IgD-negative memory B cell (primary cell): ENCODE measurements at regions not wholly inside any gene's neighbourhood (a gene's known extent, or its start where the extent isn't known, plus 50 kb on each side); places are given as distances from the start of the nearest gene placed in this dataset.

Experiments used
- H3K27ac Mint-ChIP-seq, 3 donors: one replicate each; pipeline ENCODE4 v1.8.0; 2020 to 2022; ENCODE audit warnings: mild to moderate bottlenecking in 3 of 3, mixed read lengths in 3 of 3, moderate library complexity in 1 of 3
- H3K27me3 Mint-ChIP-seq: one replicate; pipeline ENCODE4 v1.8.0; 2021; ENCODE audit warnings: mixed read lengths
- H3K36me3 Mint-ChIP-seq: one replicate; pipeline ENCODE4 v1.8.0; 2020; ENCODE audit warnings: mild to moderate bottlenecking, mixed read lengths
- H3K4me1 Mint-ChIP-seq, 3 donors: one replicate each; pipeline ENCODE4 v1.8.0; 2020 to 2022; ENCODE audit warnings: mixed read lengths in 3 of 3, mild to moderate bottlenecking in 1 of 3
- H3K4me3 Mint-ChIP-seq, 4 donors: one replicate each; pipeline ENCODE4 v1.8.0; 2020 to 2022; ENCODE audit warnings: mild to moderate bottlenecking in 4 of 4, mixed read lengths in 4 of 4, moderate library complexity in 3 of 4
- H3K9me3 Mint-ChIP-seq, 3 donors: one replicate each; pipeline ENCODE4 v1.8.0; 2020 to 2021; ENCODE audit warnings: mixed read lengths in 3 of 3, mild to moderate bottlenecking in 1 of 3

GRCh38 chr13:102993348-102993747, 72.9 kb downstream of the SLC10A2 start:
- Mint-ChIP-seq H3K4me1 (no peaks in the 10 kb centered on the region), H3K36me3 (no peaks in the 10 kb centered on the region), H3K4me3 (no peak overlapping the region), H3K27ac (no peak overlapping the region), H3K9me3 (peaks cover 5 to 13% (median 9%) of the 10 kb centered on the region in 3 donors), H3K27me3 (no peaks in the 10 kb centered on the region)

- Mint-ChIP-seq H3K4me1 (no peaks in the 10 kb centered on the region), H3K27me3 (no peaks in the 10 kb centered on the region), H3K27ac (no peak overlapping the region), H3K4me3 (no peak overlapping the region), H3K36me3 (peaks cover 3% of the 10 kb centered on the region), H3K9me3 (peaks cover 9 to 27% (median 11%) of the 10 kb centered on the region in 3 donors)
These were observed 82.0 kb downstream of the SLC10A2 start for GRCh38 chr13:102984210-102984609.

GRCh38 chr13:102983496-102983895, 82.7 kb downstream of the SLC10A2 start:
- H3K27ac Mint-ChIP-seq: no peak overlapping the region
- H3K36me3 Mint-ChIP-seq: peaks cover 3% of the 10 kb centered on the region
- H3K9me3 Mint-ChIP-seq: peaks cover 6 to 23% (median 7%) of the 10 kb centered on the region in 3 donors
- no peaks in the 10 kb centered on the region for H3K4me1 Mint-ChIP-seq
- no peaks in the 10 kb centered on the region for H3K27me3 Mint-ChIP-seq
- no peak overlapping the region for H3K4me3 Mint-ChIP-seq

DNA sequence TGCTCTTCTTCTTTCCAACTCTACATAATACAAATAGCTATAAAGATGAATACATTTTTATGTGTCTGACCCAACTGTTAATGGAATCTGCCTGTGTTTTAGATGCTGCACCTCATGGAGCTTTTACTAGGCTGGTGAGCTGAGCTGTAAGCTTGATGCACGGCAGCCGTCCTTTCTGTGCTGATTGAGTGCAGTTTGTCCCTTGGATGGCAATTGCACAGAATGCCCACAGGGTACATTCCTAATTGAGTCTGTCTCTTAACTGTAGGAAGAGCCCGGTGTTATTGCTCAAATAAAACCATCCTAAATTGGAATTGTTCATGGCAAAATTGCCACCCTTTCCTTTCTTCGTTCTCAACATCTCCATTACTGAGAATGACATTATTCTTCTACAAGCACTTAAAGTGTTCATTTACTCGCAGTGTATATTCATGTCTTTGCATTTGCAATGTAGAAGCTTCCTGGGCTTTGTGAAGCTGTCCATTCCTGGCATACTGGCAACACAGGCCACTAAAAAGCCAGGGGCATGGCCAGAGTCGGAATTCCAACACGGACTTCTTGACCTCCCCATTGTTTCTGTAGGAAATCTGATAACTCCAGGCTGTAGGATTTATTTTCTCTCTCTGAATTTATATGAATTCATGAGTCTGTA, 85.8 kb downstream of the SLC10A2 start:
- H3K27me3 Mint-ChIP-seq: no peaks in the 10 kb centered on the region
- peaks cover 0 to 3% (median 0%) of the 10 kb centered on the region in 3 donors for H3K9me3 Mint-ChIP-seq
- H3K4me1 Mint-ChIP-seq: no peaks in the 10 kb centered on the region
- no peaks in the 10 kb centered on the region for H3K36me3 Mint-ChIP-seq
- no peak overlapping the region for H3K27ac Mint-ChIP-seq
- no peak overlapping the region for H3K4me3 Mint-ChIP-seq

GRCh38 chr13:102978168-102978567, 88.0 kb downstream of the SLC10A2 start:
- no peaks in the 10 kb centered on the region for H3K27me3 Mint-ChIP-seq
- H3K9me3 Mint-ChIP-seq: peaks cover 0 to 3% (median 0%) of the 10 kb centered on the region in 3 donors

GRCh38 chr13:102977471-102977870, 88.7 kb downstream of the SLC10A2 start:
- Mint-ChIP-seq H3K4me3 (no peak overlapping the region), H3K36me3 (no peaks in the 10 kb centered on the region), H3K9me3 (no peaks in the 10 kb centered on the region), H3K4me1 (peaks cover 0 to 1% (median 0%) of the 10 kb centered on the region in 3 donors), H3K27ac (no peak overlapping the region), H3K27me3 (no peaks in the 10 kb centered on the region)

More at GRCh38 chr13:102978168-102978567, 88.0 kb downstream of the SLC10A2 start:
- no peak overlapping the region for H3K27ac Mint-ChIP-seq
- H3K4me1 Mint-ChIP-seq: peaks cover 0 to 1% (median 0%) of the 10 kb centered on the region in 3 donors
- H3K36me3 Mint-ChIP-seq: no peaks in the 10 kb centered on the region
- no peak overlapping the region for H3K4me3 Mint-ChIP-seq

DNA sequence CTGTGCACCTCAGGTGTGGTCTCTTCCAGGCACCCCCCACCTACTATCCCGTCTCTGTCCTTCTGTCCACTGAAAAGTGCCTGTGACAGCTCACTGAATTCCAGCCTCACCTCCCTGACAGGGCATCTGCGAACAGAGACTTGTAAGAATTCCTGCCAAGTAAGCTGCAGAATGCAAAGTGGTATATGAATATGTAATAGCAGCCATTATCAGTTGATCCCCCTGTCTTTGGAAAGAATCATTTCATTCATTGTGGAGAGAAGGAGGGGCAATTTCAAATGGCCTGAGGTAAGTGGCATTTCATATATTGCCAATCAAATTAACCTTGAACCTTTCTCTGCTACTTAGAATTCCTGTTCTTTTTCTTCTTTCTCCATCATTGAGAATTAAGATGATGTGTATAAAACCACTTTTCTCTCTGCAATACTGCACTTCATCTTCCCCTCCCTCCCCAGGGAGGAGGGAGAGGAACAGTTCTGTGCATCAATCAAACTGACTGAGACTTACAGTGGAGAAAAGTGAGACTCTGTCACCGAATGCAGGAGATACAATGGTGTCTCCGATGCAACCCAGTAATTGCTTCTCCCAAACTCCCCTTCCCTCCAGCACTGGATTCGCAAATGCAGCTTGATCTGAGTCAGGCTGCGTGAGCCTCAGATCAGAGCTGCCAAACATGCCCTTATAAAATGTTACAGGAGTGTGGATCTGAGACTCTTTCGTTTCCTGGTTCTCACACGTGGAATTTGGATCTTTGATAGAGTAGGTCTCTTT, 91.7 kb downstream of the SLC10A2 start:
- no peaks in the 10 kb centered on the region for H3K36me3 Mint-ChIP-seq
- H3K27me3 Mint-ChIP-seq: no peaks in the 10 kb centered on the region
- H3K27ac Mint-ChIP-seq: no peak overlapping the region
- no peak overlapping the region for H3K4me3 Mint-ChIP-seq
- H3K9me3 Mint-ChIP-seq: peaks cover 0 to 2% (median 1%) of the 10 kb centered on the region in 3 donors
- H3K4me1 Mint-ChIP-seq: peaks cover 1 to 8% (median 6%) of the 10 kb centered on the region in 3 donors

DNA sequence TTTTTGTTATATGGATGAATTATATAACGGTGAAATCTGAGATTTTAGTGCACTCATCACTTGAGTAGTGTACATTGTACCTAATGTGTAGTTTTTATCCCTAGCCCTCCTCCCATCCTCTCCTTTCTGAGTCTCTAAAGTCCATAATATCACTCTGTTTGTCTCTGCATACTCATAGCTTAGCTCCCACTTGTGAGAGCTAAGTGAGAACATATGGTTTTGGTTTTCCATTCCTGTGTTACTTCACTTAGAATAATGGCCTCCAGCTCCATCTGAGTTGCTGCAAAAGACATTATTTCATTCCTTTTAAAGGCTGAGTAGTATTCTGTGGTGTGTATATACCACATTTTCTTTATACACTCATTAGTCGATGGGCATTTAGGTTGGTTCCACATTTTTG, 94.0 kb downstream of the SLC10A2 start:
- peak overlapping the region in 1 of 4 donors; percentile 4 for H3K4me3 Mint-ChIP-seq
- H3K4me1 Mint-ChIP-seq: peaks cover 3 to 14% (median 14%) of the 10 kb centered on the region in 3 donors

GRCh38 chr13:102970542-102970941, 95.7 kb downstream of the SLC10A2 start:
- no peak overlapping the region for H3K27ac Mint-ChIP-seq

More for the DNA sequence above, 94.0 kb downstream of the SLC10A2 start:
- H3K27me3 Mint-ChIP-seq: no peaks in the 10 kb centered on the region
- H3K9me3 Mint-ChIP-seq: peaks cover 0 to 2% (median 1%) of the 10 kb centered on the region in 3 donors
- no peaks in the 10 kb centered on the region for H3K36me3 Mint-ChIP-seq
- no peak overlapping the region for H3K27ac Mint-ChIP-seq

GRCh38 chr13:102968572-102969228, 97.5 kb downstream of the SLC10A2 start:
- Mint-ChIP-seq H3K27ac (no peak overlapping the region), H3K4me1 (peaks cover 3 to 14% (median 14%) of the 10 kb centered on the region in 3 donors)

More at GRCh38 chr13:102970542-102970941, 95.7 kb downstream of the SLC10A2 start:
- Mint-ChIP-seq H3K36me3 (no peaks in the 10 kb centered on the region), H3K4me1 (peaks cover 3 to 14% (median 14%) of the 10 kb centered on the region in 3 donors), H3K9me3 (peaks cover 0 to 2% (median 1%) of the 10 kb centered on the region in 3 donors), H3K27me3 (no peaks in the 10 kb centered on the region), H3K4me3 (no peak overlapping the region)

GRCh38 chr13:102965802-102966201, 100.4 kb downstream of the SLC10A2 start:
- peaks cover 3 to 14% (median 14%) of the 10 kb centered on the region in 3 donors for H3K4me1 Mint-ChIP-seq
- H3K27ac Mint-ChIP-seq: no peak overlapping the region
- H3K9me3 Mint-ChIP-seq: peaks cover 0 to 1% (median 0%) of the 10 kb centered on the region in 3 donors
- H3K27me3 Mint-ChIP-seq: no peaks in the 10 kb centered on the region
- H3K4me3 Mint-ChIP-seq: no peak overlapping the region
- no peaks in the 10 kb centered on the region for H3K36me3 Mint-ChIP-seq

More at GRCh38 chr13:102968572-102969228, 97.5 kb downstream of the SLC10A2 start:
- Mint-ChIP-seq H3K4me3 (peak overlapping the region in 1 of 4 donors; percentile 0), H3K36me3 (no peaks in the 10 kb centered on the region), H3K9me3 (peaks cover 0 to 2% (median 1%) of the 10 kb centered on the region in 3 donors), H3K27me3 (no peaks in the 10 kb centered on the region)

GRCh38 chr13:102962430-102962829, 103.8 kb downstream of the SLC10A2 start:
- Mint-ChIP-seq H3K36me3 (no peaks in the 10 kb centered on the region), H3K27me3 (no peaks in the 10 kb centered on the region), H3K9me3 (no peaks in the 10 kb centered on the region), H3K27ac (no peak overlapping the region), H3K4me3 (no peak overlapping the region), H3K4me1 (peaks cover 0 to 2% (median 0%) of the 10 kb centered on the region in 3 donors)

GRCh38 chr13:102960959-102961358, 105.3 kb downstream of the SLC10A2 start:
- no peak overlapping the region for H3K4me3 Mint-ChIP-seq
- no peaks in the 10 kb centered on the region for H3K27me3 Mint-ChIP-seq
- peaks cover 0 to 2% (median 0%) of the 10 kb centered on the region in 3 donors for H3K4me1 Mint-ChIP-seq
- H3K9me3 Mint-ChIP-seq: no peaks in the 10 kb centered on the region
- H3K27ac Mint-ChIP-seq: no peak overlapping the region
- H3K36me3 Mint-ChIP-seq: no peaks in the 10 kb centered on the region

DNA sequence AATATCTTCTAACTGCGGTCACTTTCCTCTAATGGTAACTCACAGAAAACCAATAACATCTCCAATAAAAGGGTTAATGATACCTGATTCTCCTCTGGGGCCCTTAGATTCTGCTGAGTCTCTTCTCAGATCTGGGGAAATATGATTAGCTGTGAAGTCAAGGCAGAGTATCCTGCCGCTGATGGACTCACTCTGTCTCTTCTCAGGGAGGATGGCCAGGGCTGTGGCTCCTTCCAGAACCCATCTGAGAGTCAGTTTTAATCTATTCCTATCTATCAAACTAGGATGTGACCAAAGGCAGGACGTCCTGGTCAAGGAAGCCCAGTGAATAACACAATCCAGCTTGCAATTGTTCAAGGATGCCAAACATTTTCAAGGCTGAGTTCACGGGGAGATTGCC, 109.8 kb downstream of the SLC10A2 start:
- Mint-ChIP-seq H3K36me3 (no peaks in the 10 kb centered on the region), H3K9me3 (no peaks in the 10 kb centered on the region)

GRCh38 chr13:102954350-102954749, 108.5 kb downstream of the ERCC5 start:
- H3K4me3 Mint-ChIP-seq: no peak overlapping the region
- peaks cover 2% of the 10 kb centered on the region for H3K27me3 Mint-ChIP-seq
- no peaks in the 10 kb centered on the region for H3K4me1 Mint-ChIP-seq
- H3K9me3 Mint-ChIP-seq: no peaks in the 10 kb centered on the region
- no peaks in the 10 kb centered on the region for H3K36me3 Mint-ChIP-seq
- peak overlapping the region in 1 of 3 donors; percentile 36 for H3K27ac Mint-ChIP-seq

More for the DNA sequence above, 109.8 kb downstream of the SLC10A2 start:
- H3K4me1 Mint-ChIP-seq: peaks cover 0 to 2% (median 0%) of the 10 kb centered on the region in 3 donors
- H3K4me3 Mint-ChIP-seq: no peak overlapping the region
- peaks cover 2% of the 10 kb centered on the region for H3K27me3 Mint-ChIP-seq
- H3K27ac Mint-ChIP-seq: no peak overlapping the region
